GM12873 (cell line): ENCODE measurements at regions not wholly inside any gene's neighbourhood (a gene's known extent, or its start where the extent isn't known, plus 50 kb on each side); places are given as distances from the start of the nearest gene placed in this dataset.

Source experiments
- CTCF ChIP-seq: IDR thresholded peaks from 2 replicates; pipeline ENCODE4 v1.5.1; 2012; ENCODE audit warnings: low read depth, mild to moderate bottlenecking, moderate library complexity, low read length, control low read depth; ENCODE audit not compliant: insufficient read depth; ENCODE audit errors: missing control alignments

GRCh38 chr13:87120476-87120875 lies 550.7 kb upstream of the SLITRK5 start:
- no peak for TF ChIP-seq CTCF

- no peak for TF ChIP-seq CTCF
Observed at GRCh38 chr13:87122551-87122950, 548.6 kb upstream of the SLITRK5 start.

- no peak for TF ChIP-seq CTCF
Observed at GRCh38 chr13:87123987-87124784, 547.0 kb upstream of the SLITRK5 start.

GRCh38 chr13:87124785-87125074 lies 546.4 kb upstream of the SLITRK5 start:
- no peak for TF ChIP-seq CTCF

- no peak for TF ChIP-seq CTCF
Observed at GRCh38 chr13:87128036-87128435, 543.1 kb upstream of the SLITRK5 start.

GRCh38 chr13:87128491-87128890 lies 542.7 kb upstream of the SLITRK5 start:
- no peak for TF ChIP-seq CTCF

- TF ChIP-seq CTCF = no peak
Observed at GRCh38 chr13:87129602-87130300, 541.4 kb upstream of the SLITRK5 start.
